Retinal pigment epithelial cell (primary cell): ENCODE measurements at regions not wholly inside any gene's neighbourhood (a gene's known extent, or its start where the extent isn't known, plus 50 kb on each side); places are given as distances from the start of the nearest gene placed in this dataset.
"Not testable (repeated sequence)": the region's sequence is repeated elsewhere in the genome, so short reads cannot be mapped to it uniquely, and the experiment has no call there.

Experiments
- DNase-seq: peaks from one replicate; pipeline ENCODE4 v3.0.0-alpha.2; 2010; ENCODE audit warnings: low read depth
- H3K4me3 ChIP-seq: 2 replicates; pipeline ENCODE4 v1.5.1; 2011; ENCODE audit warnings: mild to moderate bottlenecking, low read length, control low read depth, moderate library complexity
- CTCF ChIP-seq: conservative IDR thresholded peaks from 2 replicates; pipeline ENCODE4 v1.5.1; 2011; ENCODE audit warnings: low read depth, low read length, control low read depth, inconsistent platforms

- peak; percentile 8 for DNase-seq
- no peak overlapping the region for H3K4me3 ChIP-seq
- no peak for TF ChIP-seq CTCF
Measured at GRCh38 chr4:14415146-14415545, 587.1 kb upstream of the CPEB2 start.

GRCh38 chr4:14419516-14419915 lies 582.8 kb upstream of the CPEB2 start:
- no peak for TF ChIP-seq CTCF
- DNase-seq: no peak
- H3K4me3 ChIP-seq: no peak overlapping the region

GRCh38 chr4:14426297-14426696 lies 576.0 kb upstream of the CPEB2 start:
- not testable (repeated sequence) for H3K4me3 ChIP-seq, DNase-seq

- no peak for TF ChIP-seq CTCF
- DNase-seq: no peak
- no peak overlapping the region for H3K4me3 ChIP-seq
Measured at GRCh38 chr4:14428125-14428524, 574.2 kb upstream of the CPEB2 start.

- TF ChIP-seq CTCF: no peak
- H3K4me3 ChIP-seq: no peak overlapping the region
- no peak for DNase-seq
Measured at GRCh38 chr4:14431155-14432134, 570.8 kb upstream of the CPEB2 start.

GRCh38 chr4:14434483-14434882 lies 567.8 kb upstream of the CPEB2 start:
- H3K4me3 ChIP-seq: no peak overlapping the region
- TF ChIP-seq CTCF: no peak
- DNase-seq: no peak

- no peak overlapping the region for H3K4me3 ChIP-seq
- no peak for DNase-seq
- TF ChIP-seq CTCF: no peak
Measured at GRCh38 chr4:14434916-14435315, 567.4 kb upstream of the CPEB2 start.
